B cell (primary cell): ENCODE measurements at regions not wholly inside any gene's neighbourhood (a gene's known extent, or its start where the extent isn't known, plus 50 kb on each side); places are given as distances from the start of the nearest gene placed in this dataset.

ENCODE experiments used
- ATAC-seq: fragments of 200-7000 bp; cut with Tn5 transposase; one replicate; pipeline ENCODE4 v1.10.0; 2021; ENCODE audit warnings: low read depth, mild to moderate bottlenecking, moderate number of reproducible peaks, moderate library complexity
- CTCF ChIA-PET: fragments of 350-600 bp; sonication (Branson Sonifier 250); formaldehyde crosslinking; loops from one replicate; lab custom pipeline; 2021; ENCODE audit warnings: antibody characterized with exemption, inconsistent platforms; lab: Charles Lee
- POLR2A ChIA-PET: fragments of 350-600 bp; sonication (Branson Sonifier 250); formaldehyde crosslinking; loops from one replicate; lab custom pipeline; 2021; ENCODE audit warnings: antibody characterized with exemption; lab: Charles Lee
- DNase-seq: peaks from one replicate; pipeline ENCODE4 v3.0.0; 2013
- H2AFZ ChIP-seq: 2 replicates; pipeline ENCODE4 v1.6.1; 2012; ENCODE audit warnings: mild to moderate bottlenecking, low read depth, low read length; ENCODE audit not compliant: insufficient read depth, poor library complexity, severe bottlenecking
- H3K27ac ChIP-seq, 2 donors: 1 replicate in 1 of 2; 2 replicates in 1 of 2; pipeline ENCODE4 v1.5.1; 2012 to 2013; ENCODE audit warnings: low read length in 2 of 2, mild to moderate bottlenecking in 2 of 2, moderate library complexity in 1 of 2
- H3K27me3 ChIP-seq, 4 experiments: fragments of 200-600 bp in 1 of 4; sonication (generic) in 1 of 4; replicated peaks in 1 of 4; 1 replicate in 2 of 4; 2 replicates in 2 of 4; pipeline versions ENCODE4 v1.6.1 to v1.7.0; 2013 to 2016; ENCODE audit warnings: low read length in 3 of 4, mild to moderate bottlenecking in 2 of 4, mixed read lengths in 1 of 4, moderate library complexity in 1 of 4; ENCODE audit not compliant: insufficient read depth in 4 of 4, control insufficient read depth in 3 of 4; ENCODE audit errors: control extremely low read depth in 1 of 4
- H3K36me3 ChIP-seq, 2 experiments: replicated peaks in 1 of 2; 1 replicate in 1 of 2; 2 replicates in 1 of 2; pipeline versions ENCODE4 v1.6.1 to v1.7.1; 2013; ENCODE audit warnings: low read length in 1 of 2; ENCODE audit not compliant: insufficient read depth in 2 of 2, control insufficient read depth in 1 of 2; ENCODE audit errors: control extremely low read depth in 1 of 2, extremely low read depth in 1 of 2
- H3K4me1 ChIP-seq, 2 donors: fragments of 200-600 bp in 1 of 2; sonication (generic) in 1 of 2; 1 replicate in 1 of 2; 2 replicates in 1 of 2; pipeline versions ENCODE4 v1.5.1 to v1.6.1; 2013 to 2017; ENCODE audit warnings: low read length in 2 of 2; ENCODE audit not compliant: control insufficient read depth in 2 of 2, insufficient read depth in 2 of 2
- H3K4me2 ChIP-seq: replicated peaks from 2 replicates; pipeline ENCODE3; 2012; ENCODE audit warnings: mild to moderate bottlenecking, low read depth, low read length; ENCODE audit not compliant: poor library complexity, severe bottlenecking
- H3K4me3 ChIP-seq, 5 experiments: fragments of 200-600 bp in 1 of 5; sonication (generic) in 1 of 5; 1 replicate in 3 of 5; 2 replicates in 2 of 5; pipeline versions ENCODE4 v1.5.1 to v1.7.0; 2011 to 2016; ENCODE audit warnings: low read length in 4 of 5, mild to moderate bottlenecking in 4 of 5, low read depth in 2 of 5, control low read depth in 1 of 5, moderate library complexity in 1 of 5; ENCODE audit not compliant: insufficient read depth in 1 of 5; ENCODE audit errors: control extremely low read depth in 1 of 5, extremely low read depth in 1 of 5
- H3K79me2 ChIP-seq: fragments of 200-600 bp; sonication (generic); one replicate; pipeline ENCODE4 v1.6.0; 2016; ENCODE audit warnings: low read length; ENCODE audit not compliant: control insufficient read depth, insufficient read depth
- H3K9ac ChIP-seq: fragments of 200-600 bp; sonication (generic); 2 replicates; pipeline ENCODE4 v1.6.1; 2017; ENCODE audit warnings: mild to moderate bottlenecking, low read length, moderate library complexity
- H3K9me3 ChIP-seq, 3 donors: one replicate each; pipeline versions ENCODE4 v1.6.1 to v1.7.1; 2013; ENCODE audit warnings: low read length in 2 of 3; ENCODE audit not compliant: control insufficient read depth in 2 of 3, insufficient read depth in 1 of 3; ENCODE audit errors: control extremely low read depth in 1 of 3
- H4K20me1 ChIP-seq: 2 replicates; pipeline ENCODE4 v1.6.0; 2012; ENCODE audit warnings: mild to moderate bottlenecking, low read length; ENCODE audit not compliant: insufficient read depth, control insufficient read depth, poor library complexity, severe bottlenecking
- H3K27ac Mint-ChIP-seq: one replicate; pipeline ENCODE4 v1.8.0; 2021; ENCODE audit warnings: mixed read lengths
- H3K27me3 Mint-ChIP-seq: one replicate; pipeline ENCODE4 v1.8.0; 2021; ENCODE audit warnings: mixed read lengths
- H3K4me1 Mint-ChIP-seq: one replicate; pipeline ENCODE4 v1.8.0; 2021; ENCODE audit warnings: mixed read lengths
- H3K4me3 Mint-ChIP-seq: one replicate; pipeline ENCODE4 v1.8.0; 2021; ENCODE audit warnings: mixed read lengths
- H3K9me3 Mint-ChIP-seq: one replicate; pipeline ENCODE4 v1.8.0; 2022; ENCODE audit warnings: mixed read lengths; ENCODE audit not compliant: insufficient read depth
- CTCF ChIP-seq: fragments of 200-600 bp; IDR thresholded peaks from one replicate; pipeline ENCODE4 v1.8.0; 2022; ENCODE audit warnings: antibody characterized with exemption, mild to moderate bottlenecking
- EZH2 ChIP-seq: IDR thresholded peaks from 2 replicates; pipeline ENCODE4 v1.6.1; 2012; ENCODE audit warnings: borderline replicate concordance, low read depth, mild to moderate bottlenecking, moderate library complexity, low read length; ENCODE audit not compliant: insufficient read depth, poor library complexity, severe bottlenecking
- WGBS: methylation state at CpG from one replicate; pipeline ENCODE4 v1.1.5; 2013; ENCODE audit warnings: missing lambda C conversion rate; ENCODE audit not compliant: insufficient coverage; 5-methylcytosine and 5-hydroxymethylcytosine counted together
- intact Hi-C: fragments of 100-400 bp; cut with micrococcal nuclease; formaldehyde crosslinking; loops from one replicate; pipeline ENCODE4 v1.10.0; 2022

GRCh38 chr3:109715707-109716106, 378.4 kb upstream of the DPPA4 start:
- Histone ChIP-seq H2AFZ (no peak overlapping the region), H3K9ac (no peak overlapping the region), H4K20me1 (no peaks in the 10 kb centered on the region), H3K27me3 (no peaks in the 10 kb centered on the region), H3K79me2 (no peaks in the 10 kb centered on the region), H3K4me1 (no peaks in the 10 kb centered on the region), H3K4me3 (no peak overlapping the region), H3K4me2 (no peak overlapping the region), H3K36me3 (no peaks in the 10 kb centered on the region), H3K27ac (no peak overlapping the region), H3K9me3 (no peaks in the 10 kb centered on the region)
- ATAC-seq = no peak
- Mint-ChIP-seq H3K4me3 (no peak overlapping the region), H3K9me3 (peaks cover 4% of the 10 kb centered on the region), H3K27me3 (no peaks in the 10 kb centered on the region), H3K27ac (no peak overlapping the region), H3K4me1 (no peaks in the 10 kb centered on the region)
- DNase-seq = no peak
- TF ChIP-seq CTCF = no peak
- ChIA-PET POLR2A (no interaction called here), CTCF (no interaction called here)
- 40% methylated on average over 1 of the region's 3 CpGs for WGBS
- intact Hi-C loops = no loop called here

DNA sequence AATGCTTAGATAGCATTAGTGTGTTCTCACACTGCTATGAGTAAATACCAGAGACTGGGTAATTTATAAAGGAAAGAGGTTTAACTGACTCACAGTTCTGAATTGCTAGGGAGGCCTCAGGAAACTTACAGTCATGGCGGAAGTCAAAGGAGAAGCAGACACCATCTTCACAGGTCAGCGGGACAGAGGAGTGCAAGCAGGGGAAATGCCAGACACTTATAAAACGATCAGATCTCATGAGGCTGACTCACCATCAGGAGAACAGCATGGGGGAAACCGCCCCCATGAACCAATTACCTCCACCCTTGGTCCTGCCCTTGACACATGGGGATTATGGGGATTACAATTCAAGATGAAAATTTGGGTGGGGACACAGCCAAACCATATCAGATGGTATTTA, 381.5 kb upstream of the DPPA4 start:
- Mint-ChIP-seq H3K4me3 (no peak overlapping the region), H3K27me3 (no peaks in the 10 kb centered on the region), H3K27ac (no peak overlapping the region), H3K9me3 (peaks cover 4% of the 10 kb centered on the region), H3K4me1 (no peaks in the 10 kb centered on the region)
- intact Hi-C loops = no loop called here
- ChIA-PET CTCF (no interaction called here), POLR2A (no interaction called here)
- Histone ChIP-seq H3K27ac (no peak overlapping the region), H3K36me3 (no peaks in the 10 kb centered on the region), H3K4me2 (no peak overlapping the region), H3K9ac (no peak overlapping the region), H3K27me3 (no peaks in the 10 kb centered on the region), H3K79me2 (no peaks in the 10 kb centered on the region), H3K9me3 (peaks cover 0 to 2% (median 0%) of the 10 kb centered on the region in 3 donors), H3K4me1 (no peaks in the 10 kb centered on the region), H2AFZ (no peak overlapping the region), H3K4me3 (no peak overlapping the region), H4K20me1 (no peaks in the 10 kb centered on the region)
- no peak for ATAC-seq
- DNase-seq = no peak
- no peak for TF ChIP-seq EZH2
- TF ChIP-seq CTCF = no peak
- 94% methylated on average over 3 of the region's 4 CpGs for WGBS
